CD4-positive, alpha-beta T cell (primary cell): ENCODE measurements at regions not wholly inside any gene's neighbourhood (a gene's known extent, or its start where the extent isn't known, plus 50 kb on each side); places are given as distances from the start of the nearest gene placed in this dataset.

Source experiments
- ATAC-seq: fragments of 200-7000 bp; cut with Tn5 transposase; one replicate; pipeline ENCODE4 v1.10.0; 2022; ENCODE audit warnings: mild to moderate bottlenecking; ENCODE audit not compliant: poor library complexity
- CTCF ChIA-PET: fragments of 350-600 bp; sonication (Branson Sonifier 250); formaldehyde crosslinking; loops from one replicate; lab custom pipeline; 2021; ENCODE audit warnings: antibody characterized with exemption, inconsistent platforms; lab: Charles Lee
- POLR2A ChIA-PET: fragments of 350-600 bp; sonication (Branson Sonifier 250); formaldehyde crosslinking; loops from one replicate; lab custom pipeline; 2021; ENCODE audit warnings: antibody characterized with exemption, inconsistent platforms; lab: Charles Lee
- DNase-seq, 14 experiments: peaks; one replicate each; pipeline ENCODE4 v3.0.0-alpha.2; 2013 to 2020; ENCODE audit warnings: mixed read lengths in 2 of 14
- H3K27ac ChIP-seq, 2 donors: one replicate each; pipeline versions ENCODE4 v1.5.1 to v1.7.0; 2013; ENCODE audit warnings: low read length in 2 of 2, low read depth in 1 of 2, mild to moderate bottlenecking in 1 of 2
- H3K27me3 ChIP-seq, 2 experiments: 1 replicate in 1 of 2; 2 replicates in 1 of 2; pipeline versions ENCODE4 v1.6.1 to v1.7.0; 2013; ENCODE audit warnings: low read length in 2 of 2, control low read depth in 1 of 2, mild to moderate bottlenecking in 1 of 2, moderate library complexity in 1 of 2; ENCODE audit not compliant: insufficient read depth in 2 of 2, control insufficient read depth in 1 of 2
- H3K36me3 ChIP-seq: one replicate; pipeline ENCODE4 v1.6.1; 2013; ENCODE audit warnings: low read length, control low read depth; ENCODE audit not compliant: insufficient read depth
- H3K4me1 ChIP-seq: one replicate; pipeline ENCODE4 v1.6.1; 2013; ENCODE audit warnings: low read length, control low read depth; ENCODE audit not compliant: insufficient read depth
- H3K4me3 ChIP-seq: one replicate; pipeline ENCODE4 v1.5.1; 2013; ENCODE audit warnings: mild to moderate bottlenecking, low read length, moderate library complexity
- H3K9me3 ChIP-seq, 2 experiments: 1 replicate in 1 of 2; 2 replicates in 1 of 2; pipeline versions ENCODE4 v1.6.1 to v1.7.0; 2013; ENCODE audit warnings: low read length in 2 of 2, mild to moderate bottlenecking in 2 of 2, control low read depth in 1 of 2, moderate library complexity in 1 of 2; ENCODE audit not compliant: control insufficient read depth in 1 of 2, insufficient read depth in 1 of 2
- H3K27ac Mint-ChIP-seq: one replicate; pipeline ENCODE4 v1.8.0; 2020; ENCODE audit warnings: mixed read lengths
- H3K27me3 Mint-ChIP-seq: one replicate; pipeline ENCODE4 v1.8.0; 2021; ENCODE audit warnings: mixed read lengths
- H3K36me3 Mint-ChIP-seq: one replicate; pipeline ENCODE4 v1.8.0; 2021; ENCODE audit warnings: low read depth, mixed read lengths
- H3K4me1 Mint-ChIP-seq: one replicate; pipeline ENCODE4 v1.8.0; 2021; ENCODE audit warnings: low read depth, mixed read lengths
- H3K4me3 Mint-ChIP-seq: one replicate; pipeline ENCODE4 v1.8.0; 2020; ENCODE audit warnings: mild to moderate bottlenecking, mixed read lengths
- H3K9me3 Mint-ChIP-seq: one replicate; pipeline ENCODE4 v1.8.0; 2020; ENCODE audit warnings: mixed read lengths
- intact Hi-C, 2 experiments: fragments of 100-400 bp; cut with DNase I in 1 of 2; cut with micrococcal nuclease in 1 of 2; formaldehyde crosslinking; loops; one replicate each; pipeline versions ENCODE4 v1.15.1 to v1.9.0; 2023 to 2025; cut with DNase I, micrococcal nuclease
- TF ChIP-seq, protein P1 (sequence below): fragments of 200-600 bp; IDR thresholded peaks from one replicate; pipeline ENCODE4 v1.8.0; 2022; ENCODE audit warnings: antibody characterized with exemption, mild to moderate bottlenecking

- ChIA-PET POLR2A (no interaction called here), CTCF (no interaction called here)
- H3K4me3 Mint-ChIP-seq = no peak overlapping the region
- ATAC-seq = no peak
- H3K4me1 Mint-ChIP-seq = no peaks in the 10 kb centered on the region
- no peak for DNase-seq
- Histone ChIP-seq H3K36me3 (no peaks in the 10 kb centered on the region), H3K27ac (no peak overlapping the region), H3K27me3 (no peaks in the 10 kb centered on the region), H3K4me1 (no peaks in the 10 kb centered on the region), H3K9me3 (no peaks in the 10 kb centered on the region), H3K4me3 (no peak overlapping the region)
- TF ChIP-seq, protein P1, sequence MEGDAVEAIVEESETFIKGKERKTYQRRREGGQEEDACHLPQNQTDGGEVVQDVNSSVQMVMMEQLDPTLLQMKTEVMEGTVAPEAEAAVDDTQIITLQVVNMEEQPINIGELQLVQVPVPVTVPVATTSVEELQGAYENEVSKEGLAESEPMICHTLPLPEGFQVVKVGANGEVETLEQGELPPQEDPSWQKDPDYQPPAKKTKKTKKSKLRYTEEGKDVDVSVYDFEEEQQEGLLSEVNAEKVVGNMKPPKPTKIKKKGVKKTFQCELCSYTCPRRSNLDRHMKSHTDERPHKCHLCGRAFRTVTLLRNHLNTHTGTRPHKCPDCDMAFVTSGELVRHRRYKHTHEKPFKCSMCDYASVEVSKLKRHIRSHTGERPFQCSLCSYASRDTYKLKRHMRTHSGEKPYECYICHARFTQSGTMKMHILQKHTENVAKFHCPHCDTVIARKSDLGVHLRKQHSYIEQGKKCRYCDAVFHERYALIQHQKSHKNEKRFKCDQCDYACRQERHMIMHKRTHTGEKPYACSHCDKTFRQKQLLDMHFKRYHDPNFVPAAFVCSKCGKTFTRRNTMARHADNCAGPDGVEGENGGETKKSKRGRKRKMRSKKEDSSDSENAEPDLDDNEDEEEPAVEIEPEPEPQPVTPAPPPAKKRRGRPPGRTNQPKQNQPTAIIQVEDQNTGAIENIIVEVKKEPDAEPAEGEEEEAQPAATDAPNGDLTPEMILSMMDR = no peak
- no peaks in the 10 kb centered on the region for H3K36me3 Mint-ChIP-seq
- no peaks in the 10 kb centered on the region for H3K27me3 Mint-ChIP-seq
- no peak overlapping the region for H3K27ac Mint-ChIP-seq
- peaks cover 6% of the 10 kb centered on the region for H3K9me3 Mint-ChIP-seq
- intact Hi-C loops = no loop called here
Measured at GRCh38 chr4:137156054-137156453, 376.2 kb downstream of the PCDH18 start.

DNA sequence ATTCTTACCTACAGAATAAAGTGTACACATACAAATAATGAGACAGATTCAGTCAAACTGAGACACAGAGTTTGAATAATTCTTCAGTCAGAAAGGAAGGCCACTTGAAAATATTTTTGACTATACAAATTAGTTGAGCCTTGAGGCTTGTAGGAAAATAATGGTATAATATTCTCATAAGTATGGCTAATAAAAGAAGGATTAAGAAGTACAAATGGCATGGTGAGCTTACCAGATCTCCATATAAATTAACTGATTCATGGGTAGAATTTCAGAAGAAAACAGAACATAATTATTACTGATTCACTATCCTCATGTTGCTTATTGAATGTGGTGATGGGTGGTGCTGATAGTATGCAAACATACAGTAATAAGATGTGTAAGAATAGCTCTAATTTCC is 401.1 kb downstream of the PCDH18 start:
- Histone ChIP-seq H3K9me3 (no peaks in the 10 kb centered on the region), H3K27ac (no peak overlapping the region), H3K4me1 (no peaks in the 10 kb centered on the region), H3K27me3 (no peaks in the 10 kb centered on the region), H3K4me3 (no peak overlapping the region), H3K36me3 (no peaks in the 10 kb centered on the region)
- DNase-seq (no peak), ATAC-seq (no peak)
- TF ChIP-seq, protein P1 = no peak
- Mint-ChIP-seq H3K27me3 (no peaks in the 10 kb centered on the region), H3K4me3 (no peak overlapping the region), H3K9me3 (peaks cover 4% of the 10 kb centered on the region), H3K36me3 (no peaks in the 10 kb centered on the region), H3K27ac (no peak overlapping the region), H3K4me1 (no peaks in the 10 kb centered on the region)
- intact Hi-C loops = no loop called here
- CTCF ChIA-PET = no interaction called here
- POLR2A ChIA-PET = no interaction called here

DNA sequence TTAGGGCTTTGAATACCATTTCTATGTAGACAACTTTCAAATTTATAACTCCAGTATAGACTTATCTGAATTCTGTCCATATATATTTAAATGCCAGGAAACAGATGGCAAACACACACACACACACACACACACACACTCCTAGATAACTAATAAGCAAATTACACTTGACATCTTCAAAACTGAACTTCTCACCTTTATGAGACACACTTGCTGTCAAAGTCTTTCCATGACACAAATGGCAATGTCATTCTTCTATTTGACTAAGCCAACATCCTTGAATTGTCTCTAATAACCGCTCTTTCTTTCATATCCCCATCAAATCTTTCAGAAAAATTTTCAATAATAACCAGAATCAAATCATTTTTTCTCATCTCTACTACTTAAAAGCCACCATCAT is 402.4 kb downstream of the PCDH18 start:
- TF ChIP-seq, protein P1 = no peak
- Histone ChIP-seq H3K9me3 (no peaks in the 10 kb centered on the region), H3K36me3 (no peaks in the 10 kb centered on the region), H3K4me1 (no peaks in the 10 kb centered on the region), H3K27ac (no peak overlapping the region), H3K27me3 (no peaks in the 10 kb centered on the region), H3K4me3 (no peak overlapping the region)
- H3K36me3 Mint-ChIP-seq = no peaks in the 10 kb centered on the region
- CTCF ChIA-PET = no interaction called here
- DNase-seq (no peak), ATAC-seq (no peak)
- H3K27me3 Mint-ChIP-seq = no peaks in the 10 kb centered on the region
- POLR2A ChIA-PET = no interaction called here
- intact Hi-C loops = no loop called here
- H3K4me3 Mint-ChIP-seq = no peak overlapping the region
- no peak overlapping the region for H3K27ac Mint-ChIP-seq
- no peaks in the 10 kb centered on the region for H3K4me1 Mint-ChIP-seq
- H3K9me3 Mint-ChIP-seq = no peaks in the 10 kb centered on the region
